ENCODE measurements at regions not wholly inside any gene's neighbourhood (a gene's known extent, or its start where the extent isn't known, plus 50 kb on each side); places are given as distances from the start of the nearest gene placed in this dataset.
A peak's percentile ranks its signal among the peaks of the same experiment; 100 is the strongest.

DNA sequence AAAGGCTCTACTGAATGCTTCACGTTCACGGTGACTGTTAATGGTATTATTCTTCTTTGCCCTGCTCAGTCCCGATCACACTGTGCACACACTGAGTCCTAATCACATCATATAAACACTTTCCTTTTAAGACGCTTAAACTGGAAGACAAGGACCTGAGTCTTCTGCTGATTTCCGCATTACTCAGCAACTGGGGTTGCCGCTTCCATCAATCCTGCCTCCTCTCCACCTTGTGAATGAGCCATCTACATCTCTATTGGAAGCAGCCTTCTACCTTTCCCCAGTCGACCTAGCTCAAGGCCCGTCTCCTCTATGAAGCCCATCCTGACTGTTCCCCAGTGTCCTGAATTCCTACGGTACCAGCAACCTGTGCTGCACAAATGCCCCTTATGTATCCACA lies 104.7 kb downstream of the NCOR2 start:
- no peaks in the 10 kb centered on the region for H3K9me3 Mint-ChIP-seq
- H3K4me1 Mint-ChIP-seq = peaks cover 34% of the 10 kb centered on the region
- H3K27me3 Mint-ChIP-seq (ENCODE audit: low read depth) = no peaks in the 10 kb centered on the region
- peaks cover 31% of the 10 kb centered on the region for H3K36me3 Mint-ChIP-seq (ENCODE audit: low read depth)
- H3K27ac Mint-ChIP-seq (ENCODE audit: unreplicated experiment) = peak overlapping the region; percentile 37
- no peak overlapping the region for H3K4me3 Mint-ChIP-seq
- TF ChIP-seq CTCF (conservative IDR thresholded peaks at IDR 0.05) = no peak
- no peak for DNase-seq (ENCODE audit: low read depth, low spot score)

DNA sequence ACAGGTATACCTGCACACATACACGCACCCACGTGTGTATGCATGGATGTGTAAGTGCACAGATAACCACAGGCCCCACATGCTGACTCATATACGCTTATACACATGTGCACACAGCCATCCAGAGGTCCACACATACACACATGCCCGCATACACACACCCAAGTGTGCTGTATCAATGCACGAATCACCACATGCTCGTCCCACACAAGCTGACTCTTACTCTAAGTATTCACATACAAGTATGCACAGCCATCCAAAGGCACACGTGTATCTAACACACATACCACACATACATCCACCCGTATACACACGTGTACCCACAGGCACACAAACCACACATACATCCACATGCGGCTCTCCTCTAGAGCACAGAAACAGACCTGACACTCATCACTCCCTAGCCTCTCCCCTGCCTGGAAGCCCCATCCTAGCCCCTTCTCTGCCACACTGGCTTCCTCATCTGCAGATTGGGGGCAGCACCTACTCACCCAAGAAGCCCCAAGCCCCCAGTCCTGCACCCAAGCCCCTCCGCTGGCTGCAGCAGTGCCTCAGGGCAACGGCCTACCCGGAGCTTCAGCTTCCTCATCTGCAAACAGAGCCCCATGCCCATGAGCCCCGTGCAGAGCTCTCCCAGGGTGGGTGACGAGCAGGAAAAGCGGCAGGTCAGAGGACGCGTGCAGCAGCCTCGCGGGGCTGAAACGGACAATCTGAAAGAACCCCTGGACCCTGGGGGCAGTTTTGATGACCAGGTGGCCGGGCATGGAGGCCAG lies 105.4 kb downstream of the NCOR2 start:
- H3K36me3 Mint-ChIP-seq (ENCODE audit: low read depth) = peaks cover 31% of the 10 kb centered on the region
- H3K27me3 Mint-ChIP-seq (ENCODE audit: low read depth) = no peaks in the 10 kb centered on the region
- no peak for TF ChIP-seq CTCF (conservative IDR thresholded peaks at IDR 0.05)
- no peaks in the 10 kb centered on the region for H3K9me3 Mint-ChIP-seq
- H3K27ac Mint-ChIP-seq (ENCODE audit: unreplicated experiment) = no peak overlapping the region
- peaks cover 34% of the 10 kb centered on the region for H3K4me1 Mint-ChIP-seq
- peak overlapping the region; percentile 10 for H3K4me3 Mint-ChIP-seq
- DNase-seq (ENCODE audit: low read depth, low spot score) = no peak

DNA sequence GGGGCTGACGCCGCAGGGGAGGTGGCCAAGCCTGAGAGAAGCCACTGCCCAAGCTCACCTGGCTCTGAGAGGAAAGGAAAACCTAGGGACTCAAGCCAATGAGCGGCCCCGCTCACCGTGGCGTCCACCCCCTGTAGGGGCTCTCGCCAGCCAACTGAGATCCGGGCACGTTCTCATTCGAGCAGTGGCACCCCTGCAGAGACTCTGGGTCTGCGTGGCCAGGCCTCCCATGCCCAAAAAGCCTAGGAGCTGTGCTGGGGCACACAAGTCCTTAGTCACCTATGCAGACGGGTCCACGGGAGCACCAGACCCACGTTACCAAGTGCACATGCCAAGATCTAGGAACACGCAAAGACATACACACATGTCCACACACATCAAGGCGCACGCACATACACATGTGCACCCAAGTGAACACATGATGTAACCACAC lies 106.2 kb downstream of the NCOR2 start:
- H3K4me1 Mint-ChIP-seq = peaks cover 34% of the 10 kb centered on the region

DNA sequence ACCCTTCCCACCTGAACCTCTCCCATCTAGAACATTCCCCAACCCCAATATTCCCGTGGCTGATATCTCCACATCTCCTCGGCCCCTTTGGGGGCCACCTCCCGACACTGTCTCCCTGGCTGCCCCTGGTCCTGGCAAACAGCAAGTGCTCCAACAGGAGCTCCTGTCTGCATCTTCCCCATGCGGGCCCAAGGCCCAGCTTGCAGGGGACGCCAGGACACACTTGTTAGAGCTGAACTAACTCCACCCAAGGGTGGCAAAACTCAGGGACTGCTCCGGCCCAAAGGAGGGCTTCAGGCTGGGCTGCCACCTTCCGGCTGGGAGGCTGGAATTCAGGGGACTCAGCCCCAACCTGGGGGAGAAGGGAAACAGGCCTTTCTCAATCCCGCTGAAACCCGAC lies 106.6 kb downstream of the NCOR2 start:
- H3K27ac Mint-ChIP-seq (ENCODE audit: unreplicated experiment) = no peak overlapping the region

More for the DNA sequence above, 106.2 kb downstream of the NCOR2 start:
- no peak for DNase-seq (ENCODE audit: low read depth, low spot score)
- H3K27me3 Mint-ChIP-seq (ENCODE audit: low read depth) = no peaks in the 10 kb centered on the region
- no peak overlapping the region for H3K27ac Mint-ChIP-seq (ENCODE audit: unreplicated experiment)
- TF ChIP-seq CTCF (conservative IDR thresholded peaks at IDR 0.05) = no peak
- H3K36me3 Mint-ChIP-seq (ENCODE audit: low read depth) = peaks cover 26% of the 10 kb centered on the region
- H3K9me3 Mint-ChIP-seq = no peaks in the 10 kb centered on the region
- H3K4me3 Mint-ChIP-seq = no peak overlapping the region

DNA sequence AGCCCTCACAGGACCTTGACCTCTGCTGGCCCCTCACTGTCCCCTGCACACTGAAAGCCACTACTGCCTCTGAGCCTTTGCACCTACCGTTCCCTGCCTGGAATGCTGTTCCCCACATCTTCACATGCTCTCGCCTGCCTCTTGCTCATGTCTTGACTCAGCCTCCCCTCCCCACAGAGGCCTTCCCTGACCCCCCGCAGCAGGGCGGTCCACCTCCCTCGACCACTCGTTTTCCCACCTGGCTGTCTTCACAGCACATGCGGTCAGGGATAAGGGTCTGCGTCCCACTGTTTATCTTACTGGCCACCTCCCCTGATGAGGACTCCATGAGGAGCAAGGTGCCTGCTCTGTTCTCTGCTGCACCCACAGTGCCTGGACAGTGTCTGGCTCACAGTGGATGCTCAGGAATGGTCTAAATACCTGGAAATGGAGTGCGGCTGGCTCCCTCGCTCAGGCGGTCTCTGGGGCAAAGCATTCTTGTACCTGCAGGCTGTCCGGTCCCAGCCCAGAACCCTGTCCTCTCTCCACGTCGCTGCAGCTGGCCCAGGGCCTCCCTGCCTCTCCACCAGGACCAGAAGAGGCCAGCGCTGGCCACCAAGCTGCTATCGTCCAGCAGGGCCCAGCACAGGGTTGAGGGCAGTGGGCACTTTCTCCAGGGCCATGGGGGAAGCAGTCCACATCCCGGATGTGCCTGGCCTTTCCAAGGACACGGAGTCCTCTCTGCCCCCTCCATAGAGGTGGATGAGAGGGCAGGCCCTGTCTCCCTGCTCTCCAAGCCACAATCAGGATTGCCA lies 107.4 kb downstream of the NCOR2 start:
- Mint-ChIP-seq H3K4me3 (no peak overlapping the region), H3K4me1 (peaks cover 34% of the 10 kb centered on the region), H3K27me3 (ENCODE audit: low read depth) (no peaks in the 10 kb centered on the region), H3K9me3 (no peaks in the 10 kb centered on the region), H3K36me3 (ENCODE audit: low read depth) (peaks cover 18% of the 10 kb centered on the region), H3K27ac (ENCODE audit: unreplicated experiment) (no peak overlapping the region)
- DNase-seq (ENCODE audit: low read depth, low spot score) = no peak
- no peak for TF ChIP-seq CTCF (conservative IDR thresholded peaks at IDR 0.05)

More for the DNA sequence above, 106.6 kb downstream of the NCOR2 start:
- H3K27me3 Mint-ChIP-seq (ENCODE audit: low read depth) = no peaks in the 10 kb centered on the region
- TF ChIP-seq CTCF (conservative IDR thresholded peaks at IDR 0.05) = no peak
- DNase-seq (ENCODE audit: low read depth, low spot score) = no peak
- no peaks in the 10 kb centered on the region for H3K9me3 Mint-ChIP-seq
- no peak overlapping the region for H3K4me3 Mint-ChIP-seq
- H3K4me1 Mint-ChIP-seq = peaks cover 34% of the 10 kb centered on the region
- H3K36me3 Mint-ChIP-seq (ENCODE audit: low read depth) = peaks cover 24% of the 10 kb centered on the region

Data from neural crest cell (in vitro differentiated cells).